CD4-positive, alpha-beta T cell (primary cell): ENCODE measurements at regions not wholly inside any gene's neighbourhood (a gene's known extent, or its start where the extent isn't known, plus 50 kb on each side); places are given as distances from the start of the nearest gene placed in this dataset.
"Not testable (repeated sequence)": the region's sequence is repeated elsewhere in the genome, so short reads cannot be mapped to it uniquely, and the experiment has no call there.

ENCODE experiments used
- ATAC-seq: fragments of 200-7000 bp; cut with Tn5 transposase; one replicate; pipeline ENCODE4 v1.10.0; 2022; ENCODE audit warnings: mild to moderate bottlenecking; ENCODE audit not compliant: poor library complexity
- CTCF ChIA-PET: fragments of 350-600 bp; sonication (Branson Sonifier 250); formaldehyde crosslinking; loops from one replicate; lab custom pipeline; 2021; ENCODE audit warnings: antibody characterized with exemption, inconsistent platforms; lab: Charles Lee
- POLR2A ChIA-PET: fragments of 350-600 bp; sonication (Branson Sonifier 250); formaldehyde crosslinking; loops from one replicate; lab custom pipeline; 2021; ENCODE audit warnings: antibody characterized with exemption, inconsistent platforms; lab: Charles Lee
- DNase-seq, 14 experiments: peaks; one replicate each; pipeline ENCODE4 v3.0.0-alpha.2; 2013 to 2020; ENCODE audit warnings: mixed read lengths in 2 of 14
- H3K27ac ChIP-seq, 2 donors: one replicate each; pipeline versions ENCODE4 v1.5.1 to v1.7.0; 2013; ENCODE audit warnings: low read length in 2 of 2, low read depth in 1 of 2, mild to moderate bottlenecking in 1 of 2
- H3K27me3 ChIP-seq, 2 experiments: 1 replicate in 1 of 2; 2 replicates in 1 of 2; pipeline versions ENCODE4 v1.6.1 to v1.7.0; 2013; ENCODE audit warnings: low read length in 2 of 2, control low read depth in 1 of 2, mild to moderate bottlenecking in 1 of 2, moderate library complexity in 1 of 2; ENCODE audit not compliant: insufficient read depth in 2 of 2, control insufficient read depth in 1 of 2
- H3K36me3 ChIP-seq: one replicate; pipeline ENCODE4 v1.6.1; 2013; ENCODE audit warnings: low read length, control low read depth; ENCODE audit not compliant: insufficient read depth
- H3K4me1 ChIP-seq: one replicate; pipeline ENCODE4 v1.6.1; 2013; ENCODE audit warnings: low read length, control low read depth; ENCODE audit not compliant: insufficient read depth
- H3K4me3 ChIP-seq: one replicate; pipeline ENCODE4 v1.5.1; 2013; ENCODE audit warnings: mild to moderate bottlenecking, low read length, moderate library complexity
- H3K9me3 ChIP-seq, 2 experiments: 1 replicate in 1 of 2; 2 replicates in 1 of 2; pipeline versions ENCODE4 v1.6.1 to v1.7.0; 2013; ENCODE audit warnings: low read length in 2 of 2, mild to moderate bottlenecking in 2 of 2, control low read depth in 1 of 2, moderate library complexity in 1 of 2; ENCODE audit not compliant: control insufficient read depth in 1 of 2, insufficient read depth in 1 of 2
- H3K27ac Mint-ChIP-seq: one replicate; pipeline ENCODE4 v1.8.0; 2020; ENCODE audit warnings: mixed read lengths
- H3K27me3 Mint-ChIP-seq: one replicate; pipeline ENCODE4 v1.8.0; 2021; ENCODE audit warnings: mixed read lengths
- H3K36me3 Mint-ChIP-seq: one replicate; pipeline ENCODE4 v1.8.0; 2021; ENCODE audit warnings: low read depth, mixed read lengths
- H3K4me1 Mint-ChIP-seq: one replicate; pipeline ENCODE4 v1.8.0; 2021; ENCODE audit warnings: low read depth, mixed read lengths
- H3K4me3 Mint-ChIP-seq: one replicate; pipeline ENCODE4 v1.8.0; 2020; ENCODE audit warnings: mild to moderate bottlenecking, mixed read lengths
- H3K9me3 Mint-ChIP-seq: one replicate; pipeline ENCODE4 v1.8.0; 2020; ENCODE audit warnings: mixed read lengths
- intact Hi-C, 2 experiments: fragments of 100-400 bp; cut with DNase I in 1 of 2; cut with micrococcal nuclease in 1 of 2; formaldehyde crosslinking; loops; one replicate each; pipeline versions ENCODE4 v1.15.1 to v1.9.0; 2023 to 2025; cut with DNase I, micrococcal nuclease
- TF ChIP-seq, protein P1 (sequence below): fragments of 200-600 bp; IDR thresholded peaks from one replicate; pipeline ENCODE4 v1.8.0; 2022; ENCODE audit warnings: antibody characterized with exemption, mild to moderate bottlenecking

DNA sequence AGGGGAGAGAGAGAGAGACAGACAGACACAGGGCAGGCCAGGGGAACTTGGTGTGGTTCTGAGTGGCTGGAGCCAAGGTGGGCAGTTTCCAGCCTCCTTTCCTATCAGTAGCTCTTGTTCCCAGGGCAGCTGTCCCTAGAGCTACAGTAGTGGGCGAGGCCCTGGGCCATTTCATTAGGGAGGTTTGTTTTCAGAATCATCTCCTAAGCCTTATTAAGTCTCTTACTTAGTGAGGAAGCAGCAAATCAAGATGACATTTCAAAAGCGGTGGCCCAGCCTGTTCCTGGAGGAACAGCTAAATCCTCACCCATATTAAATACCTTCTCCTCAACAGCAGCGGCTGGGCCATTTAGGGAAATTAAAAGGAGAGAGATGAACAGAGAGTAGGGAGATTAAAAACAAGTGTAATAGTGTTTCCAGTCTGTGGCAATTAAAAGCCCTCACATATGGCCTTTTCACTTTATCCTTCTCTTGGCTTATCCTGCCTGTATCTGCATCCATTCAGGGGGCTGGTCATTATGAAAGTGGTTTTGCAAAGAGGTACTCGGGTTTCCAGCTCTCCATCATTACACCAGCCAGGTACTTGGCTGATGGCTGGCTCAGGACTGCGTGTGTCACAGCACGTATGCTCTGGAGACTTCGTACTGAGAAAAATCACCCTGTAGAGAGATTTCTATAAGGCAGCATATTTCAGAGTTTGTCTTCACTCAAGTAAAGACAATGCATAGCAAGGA is 91.9 kb upstream of the PRR23C start:
- ATAC-seq (no peak), DNase-seq (no peak)
- Mint-ChIP-seq H3K4me1 (no peaks in the 10 kb centered on the region), H3K9me3 (no peaks in the 10 kb centered on the region), H3K36me3 (no peaks in the 10 kb centered on the region), H3K27me3 (no peaks in the 10 kb centered on the region), H3K27ac (no peak overlapping the region), H3K4me3 (no peak overlapping the region)
- Histone ChIP-seq H3K27me3 (peaks cover 0 to 2% of the 10 kb centered on the region in 2 experiments), H3K36me3 (no peaks in the 10 kb centered on the region), H3K4me3 (no peak overlapping the region), H3K27ac (no peak overlapping the region), H3K4me1 (no peaks in the 10 kb centered on the region), H3K9me3 (no peaks in the 10 kb centered on the region)
- TF ChIP-seq, protein P1, sequence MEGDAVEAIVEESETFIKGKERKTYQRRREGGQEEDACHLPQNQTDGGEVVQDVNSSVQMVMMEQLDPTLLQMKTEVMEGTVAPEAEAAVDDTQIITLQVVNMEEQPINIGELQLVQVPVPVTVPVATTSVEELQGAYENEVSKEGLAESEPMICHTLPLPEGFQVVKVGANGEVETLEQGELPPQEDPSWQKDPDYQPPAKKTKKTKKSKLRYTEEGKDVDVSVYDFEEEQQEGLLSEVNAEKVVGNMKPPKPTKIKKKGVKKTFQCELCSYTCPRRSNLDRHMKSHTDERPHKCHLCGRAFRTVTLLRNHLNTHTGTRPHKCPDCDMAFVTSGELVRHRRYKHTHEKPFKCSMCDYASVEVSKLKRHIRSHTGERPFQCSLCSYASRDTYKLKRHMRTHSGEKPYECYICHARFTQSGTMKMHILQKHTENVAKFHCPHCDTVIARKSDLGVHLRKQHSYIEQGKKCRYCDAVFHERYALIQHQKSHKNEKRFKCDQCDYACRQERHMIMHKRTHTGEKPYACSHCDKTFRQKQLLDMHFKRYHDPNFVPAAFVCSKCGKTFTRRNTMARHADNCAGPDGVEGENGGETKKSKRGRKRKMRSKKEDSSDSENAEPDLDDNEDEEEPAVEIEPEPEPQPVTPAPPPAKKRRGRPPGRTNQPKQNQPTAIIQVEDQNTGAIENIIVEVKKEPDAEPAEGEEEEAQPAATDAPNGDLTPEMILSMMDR = no peak
- ChIA-PET CTCF (no interaction called here), POLR2A (no interaction called here)
- intact Hi-C loops = no loop called here

DNA sequence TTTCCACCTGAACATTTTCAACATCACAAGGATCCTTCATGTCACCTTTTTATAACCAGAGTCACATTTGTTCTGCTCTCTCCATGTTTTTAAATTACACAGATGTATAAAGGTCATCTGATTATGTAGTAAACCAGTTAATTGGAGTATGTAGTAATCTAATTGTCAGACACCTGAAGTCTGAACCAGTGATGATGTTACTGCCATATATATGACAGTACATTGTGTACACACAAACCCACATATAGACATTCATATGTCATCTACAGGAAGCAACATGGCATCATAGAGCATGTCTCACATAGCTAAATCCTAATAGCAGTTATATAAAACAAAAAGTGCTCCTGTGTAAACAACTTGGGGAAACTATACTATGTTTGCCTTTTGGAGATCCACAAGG is 95.9 kb upstream of the PRR23C start:
- DNase-seq (no peak), ATAC-seq (no peak)
- no peak overlapping the region for H3K4me3 ChIP-seq
- H3K9me3 Mint-ChIP-seq = no peaks in the 10 kb centered on the region
- intact Hi-C loops = no loop called here
- ChIA-PET CTCF (no interaction called here), POLR2A (no interaction called here)
- no peaks in the 10 kb centered on the region for H3K36me3 ChIP-seq
- TF ChIP-seq, protein P1 = no peak
- peaks cover 0 to 2% of the 10 kb centered on the region in 2 experiments for H3K27me3 ChIP-seq
- no peaks in the 10 kb centered on the region for H3K4me1 Mint-ChIP-seq
- no peak overlapping the region for H3K27ac Mint-ChIP-seq
- H3K4me1 ChIP-seq = no peaks in the 10 kb centered on the region
- no peak overlapping the region for H3K27ac ChIP-seq
- H3K27me3 Mint-ChIP-seq = no peaks in the 10 kb centered on the region
- no peak overlapping the region for H3K4me3 Mint-ChIP-seq
- H3K36me3 Mint-ChIP-seq = no peaks in the 10 kb centered on the region
- H3K9me3 ChIP-seq = no peaks in the 10 kb centered on the region

DNA sequence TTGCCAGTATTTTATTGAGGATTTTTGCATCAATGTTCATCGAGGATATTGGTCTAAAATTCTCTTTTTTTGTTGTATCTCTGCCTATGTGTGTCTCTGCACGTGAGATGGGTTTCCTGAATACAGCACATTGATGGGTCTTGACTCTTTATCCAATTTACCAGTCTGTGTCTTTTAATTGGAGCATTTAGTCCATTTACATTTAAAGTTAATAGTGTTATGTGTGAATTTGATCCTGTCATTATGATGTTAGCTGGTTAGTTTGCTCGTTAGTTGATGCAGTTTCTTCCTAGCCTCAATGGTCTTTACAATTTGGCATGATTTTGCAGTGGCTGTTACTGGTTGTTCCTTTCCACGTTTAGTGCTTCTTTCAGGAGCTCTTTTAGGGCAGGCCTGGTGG is 101.3 kb upstream of the PRR23C start:
- H3K36me3 ChIP-seq, H3K27ac ChIP-seq, H3K4me1 ChIP-seq, H3K4me3 Mint-ChIP-seq, DNase-seq, ATAC-seq, H3K9me3 Mint-ChIP-seq, POLR2A ChIA-PET, intact Hi-C loops, CTCF ChIA-PET, H3K36me3 Mint-ChIP-seq, H3K4me1 Mint-ChIP-seq, H3K9me3 ChIP-seq, H3K4me3 ChIP-seq, H3K27me3 ChIP-seq, H3K27ac Mint-ChIP-seq: not testable (repeated sequence)
- peaks cover 17% of the 10 kb centered on the region for H3K27me3 Mint-ChIP-seq

DNA sequence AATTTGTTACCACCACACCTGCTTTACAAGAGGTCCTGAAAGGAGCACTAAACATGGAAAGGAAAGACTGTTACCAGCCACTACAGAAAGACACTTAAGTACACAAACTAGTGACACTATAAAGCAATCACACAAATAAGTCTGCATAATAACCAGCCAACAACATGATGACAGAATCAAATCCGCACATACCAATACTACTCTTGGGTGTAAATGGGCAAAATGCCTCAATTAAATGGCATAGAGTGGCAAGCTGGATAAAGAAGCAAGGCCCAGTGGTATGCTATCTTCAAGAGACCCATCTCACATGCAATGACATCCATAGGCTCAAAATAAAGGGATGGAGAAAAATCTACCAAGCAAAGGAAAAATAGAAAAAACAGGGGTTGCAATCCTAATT is 106.8 kb upstream of the PRR23C start:
- Mint-ChIP-seq H3K4me1 (no peaks in the 10 kb centered on the region), H3K4me3 (no peak overlapping the region), H3K36me3 (no peaks in the 10 kb centered on the region), H3K27me3 (peaks cover 20% of the 10 kb centered on the region), H3K9me3 (peaks cover 3% of the 10 kb centered on the region), H3K27ac (no peak overlapping the region)
- Histone ChIP-seq H3K27ac (no peak overlapping the region), H3K27me3 (no peaks in the 10 kb centered on the region), H3K36me3 (no peaks in the 10 kb centered on the region), H3K4me3 (no peak overlapping the region), H3K9me3 (no peaks in the 10 kb centered on the region), H3K4me1 (no peaks in the 10 kb centered on the region)
- ATAC-seq (no peak), DNase-seq (no peak)
- ChIA-PET CTCF (no interaction called here), POLR2A (no interaction called here)
- TF ChIP-seq, protein P1 = no peak
- intact Hi-C loops = no loop called here

DNA sequence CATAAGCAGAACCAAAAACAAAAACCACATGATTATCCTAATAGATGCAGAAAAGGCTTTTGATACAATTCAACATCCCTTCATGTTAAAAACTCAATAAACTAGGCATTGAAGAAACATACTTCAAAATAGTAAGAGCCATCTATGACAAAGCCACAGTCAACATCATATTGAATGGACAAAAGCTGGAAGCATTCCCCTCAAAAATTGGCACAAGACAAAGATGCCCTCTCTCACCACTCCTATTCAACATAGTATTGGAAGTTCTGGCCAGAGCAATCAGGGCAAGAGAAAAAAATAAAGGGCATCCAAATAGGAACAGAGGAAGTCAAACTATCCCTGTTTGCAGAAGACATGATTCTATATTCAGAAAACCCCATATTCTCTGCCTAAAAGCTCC is 108.7 kb upstream of the PRR23C start:
- POLR2A ChIA-PET, CTCF ChIA-PET, H3K9me3 Mint-ChIP-seq, H3K4me1 Mint-ChIP-seq, H3K27ac Mint-ChIP-seq, H3K4me3 Mint-ChIP-seq, H3K36me3 ChIP-seq, intact Hi-C loops, ATAC-seq, H3K27me3 ChIP-seq, H3K4me3 ChIP-seq, H3K9me3 ChIP-seq, H3K27ac ChIP-seq, DNase-seq, H3K4me1 ChIP-seq, H3K36me3 Mint-ChIP-seq: not testable (repeated sequence)
- H3K27me3 Mint-ChIP-seq = peaks cover 18% of the 10 kb centered on the region
